ENCODE measurements at regions not wholly inside any gene's neighbourhood (a gene's known extent, or its start where the extent isn't known, plus 50 kb on each side); places are given as distances from the start of the nearest gene placed in this dataset.

- TF ChIP-seq FOXP2 (optimal IDR thresholded peaks at IDR 0.05; ENCODE audit: borderline replicate concordance, extremely low read depth, extremely low read length, insufficient read depth) (no peak), TAF1 (IDR thresholded peaks at IDR 0.05; ENCODE audit: borderline replicate concordance, insufficient read depth, low read length) (no peak)
- TF ChIP-seq, protein P1, sequence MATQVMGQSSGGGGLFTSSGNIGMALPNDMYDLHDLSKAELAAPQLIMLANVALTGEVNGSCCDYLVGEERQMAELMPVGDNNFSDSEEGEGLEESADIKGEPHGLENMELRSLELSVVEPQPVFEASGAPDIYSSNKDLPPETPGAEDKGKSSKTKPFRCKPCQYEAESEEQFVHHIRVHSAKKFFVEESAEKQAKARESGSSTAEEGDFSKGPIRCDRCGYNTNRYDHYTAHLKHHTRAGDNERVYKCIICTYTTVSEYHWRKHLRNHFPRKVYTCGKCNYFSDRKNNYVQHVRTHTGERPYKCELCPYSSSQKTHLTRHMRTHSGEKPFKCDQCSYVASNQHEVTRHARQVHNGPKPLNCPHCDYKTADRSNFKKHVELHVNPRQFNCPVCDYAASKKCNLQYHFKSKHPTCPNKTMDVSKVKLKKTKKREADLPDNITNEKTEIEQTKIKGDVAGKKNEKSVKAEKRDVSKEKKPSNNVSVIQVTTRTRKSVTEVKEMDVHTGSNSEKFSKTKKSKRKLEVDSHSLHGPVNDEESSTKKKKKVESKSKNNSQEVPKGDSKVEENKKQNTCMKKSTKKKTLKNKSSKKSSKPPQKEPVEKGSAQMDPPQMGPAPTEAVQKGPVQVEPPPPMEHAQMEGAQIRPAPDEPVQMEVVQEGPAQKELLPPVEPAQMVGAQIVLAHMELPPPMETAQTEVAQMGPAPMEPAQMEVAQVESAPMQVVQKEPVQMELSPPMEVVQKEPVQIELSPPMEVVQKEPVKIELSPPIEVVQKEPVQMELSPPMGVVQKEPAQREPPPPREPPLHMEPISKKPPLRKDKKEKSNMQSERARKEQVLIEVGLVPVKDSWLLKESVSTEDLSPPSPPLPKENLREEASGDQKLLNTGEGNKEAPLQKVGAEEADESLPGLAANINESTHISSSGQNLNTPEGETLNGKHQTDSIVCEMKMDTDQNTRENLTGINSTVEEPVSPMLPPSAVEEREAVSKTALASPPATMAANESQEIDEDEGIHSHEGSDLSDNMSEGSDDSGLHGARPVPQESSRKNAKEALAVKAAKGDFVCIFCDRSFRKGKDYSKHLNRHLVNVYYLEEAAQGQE (IDR thresholded peaks at IDR 0.05; ENCODE audit: insufficient read depth in 1 of 2, low read depth in 2 of 2, low read length in 2 of 2): no peak
These were observed 1569.0 kb upstream of the B3GALT2 start for GRCh38 chr1:194755241-194755994.

DNA sequence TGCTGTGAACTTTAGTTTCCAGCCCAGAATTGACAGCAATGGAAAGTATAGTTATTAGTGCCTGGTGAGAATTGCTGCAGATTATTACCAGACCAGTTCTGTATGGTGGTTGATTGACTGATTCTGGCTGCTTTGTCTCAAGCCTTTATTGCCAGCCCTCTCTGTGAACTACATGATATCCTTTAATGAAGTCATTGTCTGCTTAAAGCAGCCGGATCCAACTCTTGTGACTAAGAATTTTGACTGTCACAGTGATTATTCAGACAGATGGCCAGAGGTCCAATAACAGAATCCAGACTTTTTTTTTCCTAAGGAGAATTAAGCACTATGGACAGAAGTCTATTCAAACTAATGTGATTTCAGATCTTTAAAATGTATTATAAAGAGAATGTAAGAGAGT, 1548.6 kb upstream of the B3GALT2 start:
- TF ChIP-seq POLR2AphosphoS5 (IDR thresholded peaks at IDR 0.05; ENCODE audit: low read depth, low read length): no peak
- no peak for TF ChIP-seq SIN3A (IDR thresholded peaks at IDR 0.05; ENCODE audit: borderline replicate concordance, insufficient read depth, low read length)
- TF ChIP-seq FOXP2 (optimal IDR thresholded peaks at IDR 0.05; ENCODE audit: borderline replicate concordance, extremely low read depth, extremely low read length, insufficient read depth): no peak
- TF ChIP-seq TAF1 (IDR thresholded peaks at IDR 0.05; ENCODE audit: borderline replicate concordance, insufficient read depth, low read length): no peak
- TF ChIP-seq, protein P1 (IDR thresholded peaks at IDR 0.05; ENCODE audit: insufficient read depth in 1 of 2, low read depth in 2 of 2, low read length in 2 of 2): no peak

- TF ChIP-seq, protein P1 (IDR thresholded peaks at IDR 0.05; ENCODE audit: insufficient read depth in 1 of 2, low read depth in 2 of 2, low read length in 2 of 2): no peak
- no peak for TF ChIP-seq FOXP2 (optimal IDR thresholded peaks at IDR 0.05; ENCODE audit: borderline replicate concordance, extremely low read depth, extremely low read length, insufficient read depth)
- TF ChIP-seq POLR2AphosphoS5 (IDR thresholded peaks at IDR 0.05; ENCODE audit: low read depth, low read length): no peak
These were observed 1544.6 kb upstream of the B3GALT2 start for GRCh38 chr1:194731025-194731424.

- TF ChIP-seq SIN3A (IDR thresholded peaks at IDR 0.05; ENCODE audit: borderline replicate concordance, insufficient read depth, low read length) (no peak), POLR2AphosphoS5 (IDR thresholded peaks at IDR 0.05; ENCODE audit: low read depth, low read length) (no peak), TAF1 (IDR thresholded peaks at IDR 0.05; ENCODE audit: borderline replicate concordance, insufficient read depth, low read length) (no peak), FOXP2 (optimal IDR thresholded peaks at IDR 0.05; ENCODE audit: borderline replicate concordance, extremely low read depth, extremely low read length, insufficient read depth) (no peak)
- TF ChIP-seq, protein P1 (IDR thresholded peaks at IDR 0.05; ENCODE audit: insufficient read depth in 1 of 2, low read depth in 2 of 2, low read length in 2 of 2): no peak
These were observed 1543.9 kb upstream of the B3GALT2 start for GRCh38 chr1:194730304-194730703.

- TF ChIP-seq TAF1 (IDR thresholded peaks at IDR 0.05; ENCODE audit: borderline replicate concordance, insufficient read depth, low read length): no peak
- no peak for TF ChIP-seq FOXP2 (optimal IDR thresholded peaks at IDR 0.05; ENCODE audit: borderline replicate concordance, extremely low read depth, extremely low read length, insufficient read depth)
- TF ChIP-seq, protein P1 (IDR thresholded peaks at IDR 0.05; ENCODE audit: insufficient read depth in 1 of 2, low read depth in 2 of 2, low read length in 2 of 2): no peak
- TF ChIP-seq SIN3A (IDR thresholded peaks at IDR 0.05; ENCODE audit: borderline replicate concordance, insufficient read depth, low read length): no peak
These were observed 1536.7 kb upstream of the B3GALT2 start for GRCh38 chr1:194723067-194723466.
